22Rv1 (cell line): ENCODE measurements at regions not wholly inside any gene's neighbourhood (a gene's known extent, or its start where the extent isn't known, plus 50 kb on each side); places are given as distances from the start of the nearest gene placed in this dataset.

Source experiments
- H3K27ac ChIP-seq: fragments of 450-650 bp; 2 replicates; pipeline ENCODE4 v1.5.1; 2017
- ZFX ChIP-seq: fragments of 450-650 bp; IDR thresholded peaks from 2 replicates; pipeline ENCODE4 v1.6.1; 2017; ENCODE audit warnings: antibody characterized with exemption, borderline replicate concordance
- TF ChIP-seq, protein P1 (sequence below): fragments of 450-650 bp; IDR thresholded peaks from 2 replicates; pipeline ENCODE4 v1.5.1; 2017; ENCODE audit warnings: mild to moderate bottlenecking

GRCh38 chr21:24456358-24456757, 1150.9 kb downstream of the MRPL39 start:
- no peak for TF ChIP-seq ZFX
- TF ChIP-seq, protein P1, sequence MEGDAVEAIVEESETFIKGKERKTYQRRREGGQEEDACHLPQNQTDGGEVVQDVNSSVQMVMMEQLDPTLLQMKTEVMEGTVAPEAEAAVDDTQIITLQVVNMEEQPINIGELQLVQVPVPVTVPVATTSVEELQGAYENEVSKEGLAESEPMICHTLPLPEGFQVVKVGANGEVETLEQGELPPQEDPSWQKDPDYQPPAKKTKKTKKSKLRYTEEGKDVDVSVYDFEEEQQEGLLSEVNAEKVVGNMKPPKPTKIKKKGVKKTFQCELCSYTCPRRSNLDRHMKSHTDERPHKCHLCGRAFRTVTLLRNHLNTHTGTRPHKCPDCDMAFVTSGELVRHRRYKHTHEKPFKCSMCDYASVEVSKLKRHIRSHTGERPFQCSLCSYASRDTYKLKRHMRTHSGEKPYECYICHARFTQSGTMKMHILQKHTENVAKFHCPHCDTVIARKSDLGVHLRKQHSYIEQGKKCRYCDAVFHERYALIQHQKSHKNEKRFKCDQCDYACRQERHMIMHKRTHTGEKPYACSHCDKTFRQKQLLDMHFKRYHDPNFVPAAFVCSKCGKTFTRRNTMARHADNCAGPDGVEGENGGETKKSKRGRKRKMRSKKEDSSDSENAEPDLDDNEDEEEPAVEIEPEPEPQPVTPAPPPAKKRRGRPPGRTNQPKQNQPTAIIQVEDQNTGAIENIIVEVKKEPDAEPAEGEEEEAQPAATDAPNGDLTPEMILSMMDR, result no peak
- H3K27ac ChIP-seq, result no peak overlapping the region

GRCh38 chr21:24450119-24450518, 1157.2 kb downstream of the MRPL39 start:
- H3K27ac ChIP-seq, result no peak overlapping the region
- TF ChIP-seq, protein P1, result no peak
- TF ChIP-seq ZFX, result no peak

DNA sequence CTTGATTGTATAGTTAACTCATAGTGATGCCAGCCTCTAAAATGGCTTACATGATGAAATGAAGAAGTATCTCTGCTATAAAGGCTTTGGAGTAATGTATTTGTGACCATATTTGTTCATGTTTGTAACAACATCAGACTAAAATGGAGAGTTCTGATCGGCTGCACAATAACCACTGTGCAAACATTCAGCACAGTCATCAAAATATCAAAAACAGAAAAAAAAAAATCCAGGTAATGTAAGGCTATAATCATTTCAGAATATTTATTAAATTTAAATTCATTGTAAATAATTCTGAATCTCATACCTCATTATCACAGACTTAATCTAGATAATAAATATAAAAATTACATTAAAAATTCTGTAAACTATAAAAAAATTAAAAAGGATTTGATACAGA, 1161.8 kb downstream of the MRPL39 start:
- TF ChIP-seq, protein P1, result no peak
- H3K27ac ChIP-seq, result no peak overlapping the region

GRCh38 chr21:24444736-24445135, 1162.5 kb downstream of the MRPL39 start:
- H3K27ac ChIP-seq, result no peak overlapping the region
- no peak for TF ChIP-seq ZFX
- TF ChIP-seq, protein P1, result no peak

GRCh38 chr21:24436236-24436635, 1171.0 kb downstream of the MRPL39 start:
- H3K27ac ChIP-seq, result no peak overlapping the region
- no peak for TF ChIP-seq ZFX

- TF ChIP-seq ZFX, result no peak
- TF ChIP-seq, protein P1, result no peak
- H3K27ac ChIP-seq, result no peak overlapping the region
Measured at GRCh38 chr21:24428591-24429199, 1178.6 kb downstream of the MRPL39 start.

DNA sequence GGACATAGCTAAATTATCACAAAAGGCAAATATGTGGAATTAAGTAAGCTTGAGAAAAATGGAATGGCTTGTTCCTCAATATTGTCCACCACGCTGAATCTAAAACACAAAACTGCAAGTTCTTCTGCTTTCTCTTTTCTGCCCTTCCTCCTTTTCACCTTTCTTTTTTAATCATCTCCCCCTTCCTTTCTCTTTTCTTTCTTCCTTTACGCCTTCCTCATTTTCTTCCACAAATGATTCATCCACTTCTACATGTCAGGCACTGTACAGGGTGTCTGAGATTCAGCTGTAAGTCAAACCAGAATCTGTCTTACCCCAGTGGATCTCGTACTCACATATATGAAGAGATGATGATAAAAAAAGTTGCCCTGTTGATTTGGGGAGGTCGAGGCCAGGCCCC, 1182.5 kb downstream of the MRPL39 start:
- no peak for TF ChIP-seq ZFX
- no peak overlapping the region for H3K27ac ChIP-seq

GRCh38 chr21:24423546-24423945, 1183.7 kb downstream of the MRPL39 start:
- TF ChIP-seq, protein P1, result no peak
- no peak for TF ChIP-seq ZFX
- H3K27ac ChIP-seq, result no peak overlapping the region
